Right lobe of liver (tissue), 4 donors: ENCODE measurements at regions not wholly inside any gene's neighbourhood (a gene's known extent, or its start where the extent isn't known, plus 50 kb on each side); places are given as distances from the start of the nearest gene placed in this dataset.

Source experiments
- CTCF ChIP-seq, 4 donors: fragments of 200-600 bp in 3 of 4; fragments of 450-650 bp in 1 of 4; IDR thresholded peaks; one replicate each; pipeline versions ENCODE4 v1.5.1 to v1.8.0; 2016 to 2022; ENCODE audit warnings: antibody characterized with exemption in 4 of 4, mild to moderate bottlenecking in 2 of 4
- POLR2A ChIP-seq: fragments of 450-650 bp; IDR thresholded peaks from one replicate; pipeline ENCODE4 v1.6.1; 2017; ENCODE audit warnings: antibody characterized with exemption, mild to moderate bottlenecking
- donor health status: DM: no; HTN: no; CAD: no.
- donor health status: DM: no; HTN: no; CAD: no.
- donor health status: DM: no; HTN: yes; CAD: no.

- TF ChIP-seq POLR2A (no peak), CTCF (IDR thresholded peaks at IDR 0.05) (no peak)
Observed at GRCh38 chr2:879540-879939, 71.1 kb upstream of the SNTG2 start.
